ENCODE measurements at regions not wholly inside any gene's neighbourhood (a gene's known extent, or its start where the extent isn't known, plus 50 kb on each side); places are given as distances from the start of the nearest gene placed in this dataset.

GRCh38 chr9:71329873-71330272, 208.5 kb upstream of the TRPM3 start:
- Histone ChIP-seq H3K9me3 (ENCODE audit: low read length) (no peaks in the 10 kb centered on the region), H3K4me1 (ENCODE audit: insufficient read depth, low read length) (peaks cover 4% of the 10 kb centered on the region; the same call in 1 of the 2 replicates), H3K36me3 (ENCODE audit: low read depth, low read length) (no peaks in the 10 kb centered on the region), H3K27ac (ENCODE audit: low read length) (no peak overlapping the region), H3K79me2 (ENCODE audit: low read length) (no peaks in the 10 kb centered on the region), H3F3A (ENCODE audit: low read length, unreplicated experiment) (no peaks in the 10 kb centered on the region), H3K4me3 (ENCODE audit: low read length) (no peak overlapping the region), H2AFZ (ENCODE audit: low read length) (no peak overlapping the region), H3K9ac (ENCODE audit: low read length) (no peak overlapping the region), H3K9me2 (replicated peaks; ENCODE audit: low read length) (no peaks in the 10 kb centered on the region), H4K20me1 (ENCODE audit: low read length) (no peaks in the 10 kb centered on the region), H3K4me2 (ENCODE audit: low read length) (no peak overlapping the region), H3K27me3 (ENCODE audit: low read length) (peaks cover 20% of the 10 kb centered on the region)
- no peak for TF ChIP-seq EZH2phosphoT487 (IDR thresholded peaks at IDR 0.05; ENCODE audit: borderline replicate concordance, low read length)
- no peak for TF ChIP-seq EZH2 (IDR thresholded peaks at IDR 0.05; ENCODE audit: low read length, unreplicated experiment)
- TF ChIP-seq CTCF (conservative IDR thresholded peaks at IDR 0.05; ENCODE audit: low read depth, low read length), result no peak
- no TSS peak for BruUV-seq (replicated peaks)
- POLR2A ChIA-PET (ENCODE audit: unreplicated experiment), result no interaction called here
- ATAC-seq, result no peak
- DNase-seq, result no peak
- CTCF ChIA-PET, result no interaction called here
- intact Hi-C loops (cut with micrococcal nuclease), result no loop called here

GRCh38 chr9:71326360-71326759, 204.9 kb upstream of the TRPM3 start:
- no peak overlapping the region for H3K4me2 ChIP-seq (ENCODE audit: low read length)
- no peaks in the 10 kb centered on the region for H3F3A ChIP-seq (ENCODE audit: low read length, unreplicated experiment)
- H3K9ac ChIP-seq (ENCODE audit: low read length), result no peak overlapping the region
- H3K9me2 ChIP-seq (replicated peaks; ENCODE audit: low read length), result no peaks in the 10 kb centered on the region
- no peak overlapping the region for H3K27ac ChIP-seq (ENCODE audit: low read length)
- ChIA-PET CTCF (no interaction called here), POLR2A (ENCODE audit: unreplicated experiment) (no interaction called here)
- H3K4me3 ChIP-seq (ENCODE audit: low read length), result no peak overlapping the region
- DNase-seq (peak; percentile 73), ATAC-seq (peak; percentile 57)
- intact Hi-C loops (cut with micrococcal nuclease), result no loop called here
- H3K4me1 ChIP-seq (ENCODE audit: insufficient read depth, low read length), result peaks cover 4% of the 10 kb centered on the region; the same call in 1 of the 2 replicates
- BruUV-seq (replicated peaks), result no TSS peak
- peaks cover 17% of the 10 kb centered on the region for H3K27me3 ChIP-seq (ENCODE audit: low read length)
- H2AFZ ChIP-seq (ENCODE audit: low read length), result no peak overlapping the region
- TF ChIP-seq EZH2phosphoT487 (IDR thresholded peaks at IDR 0.05; ENCODE audit: borderline replicate concordance, low read length), result no peak
- TF ChIP-seq CTCF (conservative IDR thresholded peaks at IDR 0.05; ENCODE audit: low read depth, low read length), result no peak
- no peak for TF ChIP-seq EZH2 (IDR thresholded peaks at IDR 0.05; ENCODE audit: low read length, unreplicated experiment)
- H3K36me3 ChIP-seq (ENCODE audit: low read depth, low read length), result no peaks in the 10 kb centered on the region
- H3K79me2 ChIP-seq (ENCODE audit: low read length), result no peaks in the 10 kb centered on the region
- H3K9me3 ChIP-seq (ENCODE audit: low read length), result no peaks in the 10 kb centered on the region
- H4K20me1 ChIP-seq (ENCODE audit: low read length), result no peaks in the 10 kb centered on the region

GRCh38 chr9:71323357-71323756, 201.9 kb upstream of the TRPM3 start:
- H3F3A ChIP-seq (ENCODE audit: low read length, unreplicated experiment), result no peaks in the 10 kb centered on the region
- peaks cover 4% of the 10 kb centered on the region; the same call in 1 of the 2 replicates for H3K4me1 ChIP-seq (ENCODE audit: insufficient read depth, low read length)
- intact Hi-C loops (cut with micrococcal nuclease), result no loop called here
- CTCF ChIA-PET, result no interaction called here
- ATAC-seq, result no peak
- no peaks in the 10 kb centered on the region for H3K36me3 ChIP-seq (ENCODE audit: low read depth, low read length)
- no peak overlapping the region for H3K4me2 ChIP-seq (ENCODE audit: low read length)
- no peak for DNase-seq
- no TSS peak for BruUV-seq (replicated peaks)
- no peaks in the 10 kb centered on the region for H3K79me2 ChIP-seq (ENCODE audit: low read length)
- H4K20me1 ChIP-seq (ENCODE audit: low read length), result no peaks in the 10 kb centered on the region
- no peak overlapping the region for H3K4me3 ChIP-seq (ENCODE audit: low read length)
- H3K27me3 ChIP-seq (ENCODE audit: low read length), result peaks cover 7% of the 10 kb centered on the region; the same call in 1 of the 2 replicates
- TF ChIP-seq CTCF (conservative IDR thresholded peaks at IDR 0.05; ENCODE audit: low read depth, low read length), result no peak
- TF ChIP-seq EZH2phosphoT487 (IDR thresholded peaks at IDR 0.05; ENCODE audit: borderline replicate concordance, low read length), result no peak
- TF ChIP-seq EZH2 (IDR thresholded peaks at IDR 0.05; ENCODE audit: low read length, unreplicated experiment), result no peak
- no peak overlapping the region for H3K9ac ChIP-seq (ENCODE audit: low read length)
- no peaks in the 10 kb centered on the region for H3K9me2 ChIP-seq (replicated peaks; ENCODE audit: low read length)
- H2AFZ ChIP-seq (ENCODE audit: low read length), result no peak overlapping the region
- H3K9me3 ChIP-seq (ENCODE audit: low read length), result no peaks in the 10 kb centered on the region
- H3K27ac ChIP-seq (ENCODE audit: low read length), result no peak overlapping the region
- POLR2A ChIA-PET (ENCODE audit: unreplicated experiment), result no interaction called here

Measured in PC-3 (cell line).